Erythroblast (primary cell): ENCODE measurements at regions not wholly inside any gene's neighbourhood (a gene's known extent, or its start where the extent isn't known, plus 50 kb on each side); places are given as distances from the start of the nearest gene placed in this dataset.

Experiments used
- GATA1 ChIP-seq: IDR thresholded peaks from 2 replicates; pipeline ENCODE4 v1.6.1; 2011; ENCODE audit warnings: low read depth, mild to moderate bottlenecking, control low read depth, low read length, moderate library complexity
- POLR2A ChIP-seq: IDR thresholded peaks from 2 replicates; pipeline ENCODE4 v1.6.1; 2011; ENCODE audit warnings: mild to moderate bottlenecking, low read length

- TF ChIP-seq POLR2A, result no peak
- no peak for TF ChIP-seq GATA1
These were observed 108.6 kb upstream of the ZEB2 start for GRCh38 chr2:144628566-144628965.
